ENCODE measurements at regions not wholly inside any gene's neighbourhood (a gene's known extent, or its start where the extent isn't known, plus 50 kb on each side); places are given as distances from the start of the nearest gene placed in this dataset.

GRCh38 chr12:13697973-13698372, 283.4 kb downstream of the GRIN2B start:
- TF ChIP-seq CTCF (IDR thresholded peaks at IDR 0.05; ENCODE audit: low read depth, low read length, poor library complexity, severe bottlenecking) (no peak), EZH2phosphoT487 (IDR thresholded peaks at IDR 0.05; ENCODE audit: borderline replicate concordance, low read length) (no peak)
